Kidney (tissue), 13 donors: ENCODE measurements at regions not wholly inside any gene's neighbourhood (a gene's known extent, or its start where the extent isn't known, plus 50 kb on each side); places are given as distances from the start of the nearest gene placed in this dataset.

Experiments
- DNase-seq, 5 donors: peaks; one replicate each; pipeline ENCODE4 v3.0.0-alpha.2; 2013 to 2020
- FAIRE-seq: peaks from 2 replicates; lab custom pipeline; 2012; peaks lifted over from hg19 to GRCh38; lab: Jason Lieb, UNC
- H3K27ac ChIP-seq, 2 donors: one replicate each; pipeline ENCODE4 v1.7.0; 2013; ENCODE audit warnings: low read depth in 2 of 2, low read length in 2 of 2, inconsistent platforms in 1 of 2
- H3K27me3 ChIP-seq: one replicate; pipeline ENCODE4 v1.7.1; 2013; ENCODE audit warnings: low read length, inconsistent platforms; ENCODE audit not compliant: control insufficient read depth, insufficient read depth
- H3K36me3 ChIP-seq, 3 donors: one replicate each; pipeline versions ENCODE4 v1.7.0 to v1.7.1; 2013; ENCODE audit warnings: low read length in 3 of 3, control low read depth in 1 of 3, inconsistent platforms in 1 of 3; ENCODE audit not compliant: insufficient read depth in 3 of 3, control insufficient read depth in 2 of 3
- H3K4me1 ChIP-seq, 3 donors: one replicate each; pipeline versions ENCODE4 v1.7.0 to v1.7.1; 2013; ENCODE audit warnings: low read length in 3 of 3, inconsistent platforms in 1 of 3, low read depth in 1 of 3; ENCODE audit not compliant: control insufficient read depth in 2 of 3, insufficient read depth in 2 of 3
- H3K4me3 ChIP-seq, 3 donors: one replicate each; pipeline versions ENCODE4 v1.7.0 to v1.8.1; 2013; ENCODE audit warnings: low read length in 3 of 3, control low read depth in 1 of 3, inconsistent platforms in 1 of 3
- H3K9ac ChIP-seq, 3 donors: one replicate each; pipeline versions ENCODE4 v1.7.0 to v1.7.1; 2013; ENCODE audit warnings: low read length in 3 of 3, control low read depth in 1 of 3, inconsistent platforms in 1 of 3
- H3K9me3 ChIP-seq, 3 donors: one replicate each; pipeline versions ENCODE4 v1.7.0 to v1.7.1; 2013; ENCODE audit warnings: low read length in 3 of 3, control low read depth in 1 of 3, inconsistent platforms in 1 of 3; ENCODE audit not compliant: control insufficient read depth in 2 of 3, insufficient read depth in 1 of 3
- intact Hi-C: fragments of 100-400 bp; cut with DNase I; formaldehyde crosslinking; loops from one replicate; pipeline ENCODE4 v1.11.1; 2022
- TF ChIP-seq, protein P1 (sequence below): IDR thresholded peaks from 3 replicates; pipeline ENCODE4 v1.5.1; 2012; ENCODE audit warnings: mild to moderate bottlenecking, moderate library complexity, borderline replicate concordance; ENCODE audit not compliant: insufficient read depth; ENCODE audit errors: extremely low read depth
- donor health status: control.
- donor health status: control.
- donor health status: control.
- donor health status: control.
- donor health status: control.
- donor health status: DM: yes; HTN: yes; CAD: no.
- donor health status: Normal renal cell carcinoma (clear cell type).

GRCh38 chr5:133801431-133801830 is 167.0 kb downstream of the C5orf15 start:
- peaks cover 0 to 9% (median 6%) of the 10 kb centered on the region in 3 donors for H3K4me1 ChIP-seq
- no peak overlapping the region for H3K4me3 ChIP-seq
- no peaks in the 10 kb centered on the region for H3K27me3 ChIP-seq
- no peaks in the 10 kb centered on the region for H3K36me3 ChIP-seq
- no peak overlapping the region for H3K9ac ChIP-seq
- peaks cover 0 to 2% (median 0%) of the 10 kb centered on the region in 3 donors for H3K9me3 ChIP-seq
- FAIRE-seq (no peak), DNase-seq (no peak)
- TF ChIP-seq, protein P1, sequence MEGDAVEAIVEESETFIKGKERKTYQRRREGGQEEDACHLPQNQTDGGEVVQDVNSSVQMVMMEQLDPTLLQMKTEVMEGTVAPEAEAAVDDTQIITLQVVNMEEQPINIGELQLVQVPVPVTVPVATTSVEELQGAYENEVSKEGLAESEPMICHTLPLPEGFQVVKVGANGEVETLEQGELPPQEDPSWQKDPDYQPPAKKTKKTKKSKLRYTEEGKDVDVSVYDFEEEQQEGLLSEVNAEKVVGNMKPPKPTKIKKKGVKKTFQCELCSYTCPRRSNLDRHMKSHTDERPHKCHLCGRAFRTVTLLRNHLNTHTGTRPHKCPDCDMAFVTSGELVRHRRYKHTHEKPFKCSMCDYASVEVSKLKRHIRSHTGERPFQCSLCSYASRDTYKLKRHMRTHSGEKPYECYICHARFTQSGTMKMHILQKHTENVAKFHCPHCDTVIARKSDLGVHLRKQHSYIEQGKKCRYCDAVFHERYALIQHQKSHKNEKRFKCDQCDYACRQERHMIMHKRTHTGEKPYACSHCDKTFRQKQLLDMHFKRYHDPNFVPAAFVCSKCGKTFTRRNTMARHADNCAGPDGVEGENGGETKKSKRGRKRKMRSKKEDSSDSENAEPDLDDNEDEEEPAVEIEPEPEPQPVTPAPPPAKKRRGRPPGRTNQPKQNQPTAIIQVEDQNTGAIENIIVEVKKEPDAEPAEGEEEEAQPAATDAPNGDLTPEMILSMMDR = no peak
- no peak overlapping the region for H3K27ac ChIP-seq
- intact Hi-C loops = no loop called here

DNA sequence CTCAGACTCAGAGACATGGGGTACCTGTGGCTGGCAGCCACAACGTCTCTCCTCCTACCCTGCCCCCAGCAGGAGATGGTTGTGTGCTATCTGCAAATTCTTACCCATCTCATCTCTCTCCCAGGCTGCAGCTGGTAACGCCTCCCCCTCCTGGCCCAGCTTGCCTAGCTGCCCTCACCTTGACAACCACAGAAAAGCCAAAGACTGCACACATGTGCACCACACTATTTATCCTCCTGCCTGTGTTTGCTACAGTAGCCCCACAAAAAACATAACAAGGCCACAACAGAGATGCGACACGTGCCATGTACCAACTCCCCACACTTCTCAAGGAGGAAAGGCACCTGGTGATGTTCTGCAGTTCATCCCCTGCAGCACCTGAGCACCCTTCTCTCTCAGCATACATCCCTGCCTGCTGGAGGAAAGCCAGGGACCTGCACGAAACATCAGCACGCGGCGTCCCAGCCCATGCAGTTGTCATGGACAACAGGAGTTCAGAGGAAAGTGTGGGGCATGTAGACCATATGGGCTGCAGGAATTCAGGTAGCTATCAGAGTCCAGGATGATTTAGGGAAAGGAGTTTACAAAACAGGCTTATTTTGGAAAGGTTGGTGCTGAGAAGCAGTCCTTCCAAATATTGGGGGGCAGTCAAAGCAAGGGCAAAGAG is 168.7 kb downstream of the C5orf15 start:
- TF ChIP-seq, protein P1 = no peak
- no peak for DNase-seq
- no peak overlapping the region for H3K27ac ChIP-seq
- no peak overlapping the region for H3K9ac ChIP-seq
- H3K9me3 ChIP-seq = peaks cover 0 to 2% (median 0%) of the 10 kb centered on the region in 3 donors
- no peak overlapping the region for H3K4me3 ChIP-seq
- no peak for FAIRE-seq
- no peaks in the 10 kb centered on the region for H3K36me3 ChIP-seq
- peaks cover 0 to 9% (median 6%) of the 10 kb centered on the region in 3 donors for H3K4me1 ChIP-seq
- H3K27me3 ChIP-seq = no peaks in the 10 kb centered on the region
- intact Hi-C loops = no loop called here

- FAIRE-seq = no peak
- no peaks in the 10 kb centered on the region for H3K36me3 ChIP-seq
- intact Hi-C loops = no loop called here
- no peak overlapping the region for H3K27ac ChIP-seq
- H3K9me3 ChIP-seq = no peaks in the 10 kb centered on the region
- TF ChIP-seq, protein P1 = no peak
- peaks cover 0 to 7% (median 6%) of the 10 kb centered on the region in 3 donors for H3K4me1 ChIP-seq
- H3K27me3 ChIP-seq = no peaks in the 10 kb centered on the region
- H3K9ac ChIP-seq = no peak overlapping the region
- H3K4me3 ChIP-seq = no peak overlapping the region
- no peak for DNase-seq
These were observed 171.3 kb downstream of the C5orf15 start for GRCh38 chr5:133797167-133797566.
